ENCODE measurements at regions not wholly inside any gene's neighbourhood (a gene's known extent, or its start where the extent isn't known, plus 50 kb on each side); places are given as distances from the start of the nearest gene placed in this dataset.
"Not testable (repeated sequence)": the region's sequence is repeated elsewhere in the genome, so short reads cannot be mapped to it uniquely, and the experiment has no call there.

- DNase-seq (ENCODE audit: low read depth), result no peak
- TF ChIP-seq MYC (IDR thresholded peaks at IDR 0.05; ENCODE audit: low read depth, low read length) (no peak), MAX (IDR thresholded peaks at IDR 0.05; ENCODE audit: low read depth, low read length) (no peak), POLR2A (IDR thresholded peaks at IDR 0.05; ENCODE audit: extremely low read depth, insufficient read length) (no peak)
- TF ChIP-seq, protein P1, sequence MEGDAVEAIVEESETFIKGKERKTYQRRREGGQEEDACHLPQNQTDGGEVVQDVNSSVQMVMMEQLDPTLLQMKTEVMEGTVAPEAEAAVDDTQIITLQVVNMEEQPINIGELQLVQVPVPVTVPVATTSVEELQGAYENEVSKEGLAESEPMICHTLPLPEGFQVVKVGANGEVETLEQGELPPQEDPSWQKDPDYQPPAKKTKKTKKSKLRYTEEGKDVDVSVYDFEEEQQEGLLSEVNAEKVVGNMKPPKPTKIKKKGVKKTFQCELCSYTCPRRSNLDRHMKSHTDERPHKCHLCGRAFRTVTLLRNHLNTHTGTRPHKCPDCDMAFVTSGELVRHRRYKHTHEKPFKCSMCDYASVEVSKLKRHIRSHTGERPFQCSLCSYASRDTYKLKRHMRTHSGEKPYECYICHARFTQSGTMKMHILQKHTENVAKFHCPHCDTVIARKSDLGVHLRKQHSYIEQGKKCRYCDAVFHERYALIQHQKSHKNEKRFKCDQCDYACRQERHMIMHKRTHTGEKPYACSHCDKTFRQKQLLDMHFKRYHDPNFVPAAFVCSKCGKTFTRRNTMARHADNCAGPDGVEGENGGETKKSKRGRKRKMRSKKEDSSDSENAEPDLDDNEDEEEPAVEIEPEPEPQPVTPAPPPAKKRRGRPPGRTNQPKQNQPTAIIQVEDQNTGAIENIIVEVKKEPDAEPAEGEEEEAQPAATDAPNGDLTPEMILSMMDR (IDR thresholded peaks at IDR 0.05; ENCODE audit: low read depth, low read length), result no peak
- H3K4me3 ChIP-seq (ENCODE audit: low read depth, low read length), result no peak overlapping the region
These were observed 132.3 kb upstream of the SKOR2 start for GRCh38 chr18:47383729-47384128.

- DNase-seq (ENCODE audit: low read depth), result no peak
- no peak for TF ChIP-seq MYC (IDR thresholded peaks at IDR 0.05; ENCODE audit: low read depth, low read length)
- TF ChIP-seq, protein P1 (IDR thresholded peaks at IDR 0.05; ENCODE audit: low read depth, low read length), result no peak
- TF ChIP-seq MAX (IDR thresholded peaks at IDR 0.05; ENCODE audit: low read depth, low read length), result no peak
- TF ChIP-seq POLR2A (IDR thresholded peaks at IDR 0.05; ENCODE audit: extremely low read depth, insufficient read length), result no peak
- H3K4me3 ChIP-seq (ENCODE audit: low read depth, low read length), result no peak overlapping the region
These were observed 130.6 kb upstream of the SKOR2 start for GRCh38 chr18:47381975-47382570.

DNA sequence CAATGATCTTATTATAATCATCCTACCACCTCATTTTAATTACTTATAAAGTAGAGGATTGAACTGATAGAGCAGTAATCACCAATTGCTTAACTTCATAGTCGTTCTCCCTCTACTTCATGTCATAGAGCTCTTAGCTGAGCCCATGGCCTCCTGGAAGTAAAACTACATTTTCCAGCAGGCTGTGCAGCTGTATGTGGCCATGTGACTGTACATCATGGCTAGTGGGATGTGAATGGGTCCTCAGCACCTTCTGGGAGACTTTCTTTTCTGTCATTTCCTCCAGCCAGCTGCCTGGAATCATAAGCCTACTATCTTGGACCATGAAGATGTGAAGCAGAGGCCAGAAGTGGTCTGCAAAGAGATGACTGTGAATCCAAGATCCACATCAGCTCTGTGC lies 128.7 kb upstream of the SKOR2 start:
- no peak for DNase-seq (ENCODE audit: low read depth)
- H3K4me3 ChIP-seq (ENCODE audit: low read depth, low read length), result no peak overlapping the region
- no peak for TF ChIP-seq MYC (IDR thresholded peaks at IDR 0.05; ENCODE audit: low read depth, low read length)

- DNase-seq (ENCODE audit: low read depth), result no peak
- no peak overlapping the region for H3K4me3 ChIP-seq (ENCODE audit: low read depth, low read length)
- TF ChIP-seq MYC (IDR thresholded peaks at IDR 0.05; ENCODE audit: low read depth, low read length) (no peak), MAX (IDR thresholded peaks at IDR 0.05; ENCODE audit: low read depth, low read length) (no peak), POLR2A (IDR thresholded peaks at IDR 0.05; ENCODE audit: extremely low read depth, insufficient read length) (no peak)
- TF ChIP-seq, protein P1 (IDR thresholded peaks at IDR 0.05; ENCODE audit: low read depth, low read length), result no peak
These were observed 122.0 kb upstream of the SKOR2 start for GRCh38 chr18:47373465-47373864.

DNA sequence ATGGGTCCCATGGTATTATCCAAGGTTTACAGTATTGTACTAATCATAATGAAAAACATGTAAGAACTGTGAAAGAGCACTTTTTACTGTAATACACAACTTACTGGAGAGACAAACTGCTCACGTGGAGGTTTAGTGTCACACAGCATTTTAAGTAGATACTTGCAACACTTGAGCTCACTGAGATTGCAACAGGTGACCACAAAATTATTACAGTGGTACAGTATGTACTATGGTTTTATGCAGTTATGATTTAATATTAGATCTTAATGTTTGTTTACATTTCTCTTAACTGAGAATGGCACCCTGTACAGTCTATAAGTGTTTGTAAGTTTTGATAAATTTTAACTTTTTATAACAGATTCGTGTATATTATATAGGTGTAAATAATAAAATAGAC lies 118.6 kb upstream of the SKOR2 start:
- TF ChIP-seq, protein P1 (IDR thresholded peaks at IDR 0.05; ENCODE audit: low read depth, low read length), result no peak
- TF ChIP-seq POLR2A (IDR thresholded peaks at IDR 0.05; ENCODE audit: extremely low read depth, insufficient read length), result no peak
- no peak for DNase-seq (ENCODE audit: low read depth)
- H3K4me3 ChIP-seq (ENCODE audit: low read depth, low read length), result no peak overlapping the region

- DNase-seq (ENCODE audit: low read depth); H3K4me3 ChIP-seq (ENCODE audit: low read depth, low read length): not testable (repeated sequence)
These were observed 102.6 kb upstream of the SKOR2 start for GRCh38 chr18:47354061-47354460.

DNA sequence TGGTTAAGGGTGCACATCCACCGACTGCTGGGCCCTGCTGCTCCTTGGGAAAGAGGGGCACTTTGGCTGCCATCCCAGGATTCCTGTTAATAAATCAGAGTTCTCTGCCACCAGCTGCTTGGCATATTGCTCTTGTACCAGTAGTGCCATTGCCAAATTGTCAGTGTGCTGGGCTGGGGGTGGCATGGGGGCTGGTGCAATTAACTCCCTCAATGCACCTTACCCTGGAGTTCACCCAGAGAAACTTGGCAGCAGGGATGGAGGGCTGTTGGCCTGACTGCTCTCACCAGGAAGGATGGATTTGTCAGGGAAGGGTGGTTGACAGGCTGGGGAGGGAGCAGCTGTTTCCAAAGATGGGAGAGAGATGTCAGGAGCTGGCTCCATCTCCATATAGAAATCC lies 94.6 kb upstream of the SKOR2 start:
- TF ChIP-seq MAX (IDR thresholded peaks at IDR 0.05; ENCODE audit: low read depth, low read length), result no peak
- TF ChIP-seq, protein P1 (IDR thresholded peaks at IDR 0.05; ENCODE audit: low read depth, low read length), result no peak
- no peak for TF ChIP-seq POLR2A (IDR thresholded peaks at IDR 0.05; ENCODE audit: extremely low read depth, insufficient read length)
- TF ChIP-seq MYC (IDR thresholded peaks at IDR 0.05; ENCODE audit: low read depth, low read length), result no peak
- no peak overlapping the region for H3K4me3 ChIP-seq (ENCODE audit: low read depth, low read length)
- no peak for DNase-seq (ENCODE audit: low read depth)
